IMR-90 (cell line): ENCODE measurements at regions not wholly inside any gene's neighbourhood (a gene's known extent, or its start where the extent isn't known, plus 50 kb on each side); places are given as distances from the start of the nearest gene placed in this dataset.

Source experiments
- ATAC-seq: fragments of 200-7000 bp; cut with Tn5 transposase; 2 replicates; pipeline ENCODE4 v1.9.1; 2020; ENCODE audit warnings: low read depth, mild to moderate bottlenecking, moderate library complexity
- BruUV-seq: library from RNA; stranded (reverse); fragments of 400-500 nt; replicated peaks from 2 replicates; lab custom pipeline; 2021; lab: Mats Ljungman, UMichigan
- CTCF ChIA-PET: fragments of 300-600 bp; formaldehyde crosslinking; extraction: SDS; loops from one replicate; lab custom pipeline; 2021; ENCODE audit warnings: antibody characterized with exemption; lab: Yijun Ruan, JAX
- POLR2A ChIA-PET: fragments of 300-600 bp; sonication (Branson Sonifier 250); formaldehyde crosslinking; loops from one replicate; lab custom pipeline; 2022; ENCODE audit warnings: antibody characterized with exemption; ENCODE audit not compliant: unreplicated experiment; lab: Charles Lee
- DNase-seq: peaks from one replicate; pipeline ENCODE4 v3.0.0; 2013
- H2AFZ ChIP-seq: replicated peaks from 2 replicates; pipeline ENCODE3; 2013; ENCODE audit warnings: low read length, mild to moderate bottlenecking; ENCODE audit not compliant: poor library complexity
- H2AK5ac ChIP-seq: 2 replicates; pipeline ENCODE4 v1.6.1; 2013; ENCODE audit warnings: low read depth, low read length, inconsistent platforms
- H2AK9ac ChIP-seq: replicated peaks from 2 replicates; pipeline ENCODE3; 2013; ENCODE audit warnings: mild to moderate bottlenecking, low read depth, low read length, moderate library complexity; ENCODE audit not compliant: poor library complexity
- H2BK120ac ChIP-seq: 2 replicates; pipeline ENCODE4 v1.6.1; 2013; ENCODE audit warnings: low read depth, low read length, inconsistent platforms
- H2BK15ac ChIP-seq: 3 replicates; pipeline ENCODE4 v1.6.1; 2013; ENCODE audit warnings: low read depth, low read length, inconsistent platforms
- H2BK20ac ChIP-seq: 2 replicates; pipeline ENCODE4 v1.6.1; 2013; ENCODE audit warnings: low read depth, mild to moderate bottlenecking, inconsistent platforms, low read length, moderate library complexity
- H2BK5ac ChIP-seq: 2 replicates; pipeline ENCODE4 v1.6.1; 2013; ENCODE audit warnings: mild to moderate bottlenecking, low read depth, low read length, inconsistent platforms; ENCODE audit not compliant: poor library complexity, severe bottlenecking
- H3K14ac ChIP-seq: replicated peaks from 2 replicates; pipeline ENCODE4 v1.6.1; 2013; ENCODE audit warnings: low read depth, low read length, inconsistent platforms
- H3K18ac ChIP-seq: 2 replicates; pipeline ENCODE4 v1.6.1; 2013; ENCODE audit warnings: low read depth, low read length, control low read depth
- H3K23ac ChIP-seq: 2 replicates; pipeline ENCODE4 v1.6.1; 2013; ENCODE audit warnings: low read depth, low read length, inconsistent platforms
- H3K27ac ChIP-seq: 2 replicates; pipeline ENCODE4 v1.5.1; 2013; ENCODE audit warnings: mild to moderate bottlenecking, control low read depth, low read length; ENCODE audit not compliant: insufficient read depth
- H3K27me3 ChIP-seq: 2 replicates; pipeline ENCODE4 v1.6.1; 2013; ENCODE audit warnings: low read length; ENCODE audit not compliant: control insufficient read depth, insufficient read depth
- H3K36me3 ChIP-seq: 2 replicates; pipeline ENCODE4 v1.6.1; 2013; ENCODE audit warnings: low read length, mixed read lengths; ENCODE audit not compliant: control insufficient read depth, insufficient read depth
- H3K4ac ChIP-seq: 2 replicates; pipeline ENCODE4 v1.6.1; 2013; ENCODE audit warnings: low read depth, low read length, inconsistent platforms
- H3K4me1 ChIP-seq: 2 replicates; pipeline ENCODE4 v1.6.1; 2013; ENCODE audit warnings: low read length, mixed read lengths; ENCODE audit not compliant: control insufficient read depth, insufficient read depth
- H3K4me2 ChIP-seq: 2 replicates; pipeline ENCODE4 v1.6.1; 2013; ENCODE audit warnings: low read depth, mild to moderate bottlenecking, control low read depth, low read length, moderate library complexity
- H3K4me3 ChIP-seq: 2 replicates; pipeline ENCODE4 v1.5.1; 2013; ENCODE audit warnings: low read depth, mild to moderate bottlenecking, control low read depth, low read length, moderate library complexity; ENCODE audit not compliant: insufficient read depth
- H3K56ac ChIP-seq: 2 replicates; pipeline ENCODE4 v1.6.1; 2013; ENCODE audit warnings: low read length, inconsistent platforms; ENCODE audit not compliant: insufficient read depth; ENCODE audit errors: extremely low read depth
- H3K79me1 ChIP-seq, 2 experiments: 2 replicates each; pipeline ENCODE4 v1.6.1; 2013; ENCODE audit warnings: low read length in 2 of 2, inconsistent platforms in 1 of 2, low read depth in 1 of 2
- H3K9ac ChIP-seq: 2 replicates; pipeline ENCODE4 v1.6.1; 2013; ENCODE audit warnings: low read depth, low read length, control low read depth
- H3K9me1 ChIP-seq: 2 replicates; pipeline ENCODE4 v1.6.1; 2013; ENCODE audit warnings: low read length, inconsistent platforms; ENCODE audit not compliant: insufficient read depth
- H3K9me3 ChIP-seq: 2 replicates; pipeline ENCODE4 v1.6.1; 2013; ENCODE audit warnings: low read length; ENCODE audit not compliant: control insufficient read depth, insufficient read depth
- H4K20me1 ChIP-seq: 2 replicates; pipeline ENCODE4 v1.6.1; 2013; ENCODE audit warnings: low read length, inconsistent platforms; ENCODE audit not compliant: insufficient read depth
- H4K5ac ChIP-seq: 2 replicates; pipeline ENCODE4 v1.6.1; 2013; ENCODE audit warnings: mild to moderate bottlenecking, low read depth, low read length, control low read depth
- H4K8ac ChIP-seq, 2 experiments: 2 replicates each; pipeline ENCODE4 v1.6.1; 2013; ENCODE audit warnings: low read depth in 2 of 2, low read length in 2 of 2, control low read depth in 1 of 2, inconsistent platforms in 1 of 2
- H4K91ac ChIP-seq: 2 replicates; pipeline ENCODE4 v1.6.1; 2013; ENCODE audit warnings: low read depth, low read length, inconsistent platforms; ENCODE audit not compliant: insufficient read depth
- BHLHE40 ChIP-seq: fragments of 150-350 bp; IDR thresholded peaks from 2 replicates; pipeline ENCODE4 v1.6.1; 2016; ENCODE audit warnings: mild to moderate bottlenecking, low read depth, low read length
- CEBPB ChIP-seq: IDR thresholded peaks from 2 replicates; pipeline ENCODE4 v1.6.1; 2012; ENCODE audit warnings: low read depth, low read length, improper control_type of control experiment
- MAFK ChIP-seq: IDR thresholded peaks from 2 replicates; pipeline ENCODE4 v1.6.1; 2012; ENCODE audit warnings: low read depth, low read length, improper control_type of control experiment
- NFE2L2 ChIP-seq: fragments of 150-350 bp; IDR thresholded peaks from 2 replicates; pipeline ENCODE4 v1.6.1; 2016; ENCODE audit warnings: low read depth, mild to moderate bottlenecking, low read length
- RAD21 ChIP-seq: IDR thresholded peaks from 2 replicates; pipeline ENCODE4 v1.6.1; 2012; ENCODE audit warnings: low read length, improper control_type of control experiment
- RFX5 ChIP-seq: IDR thresholded peaks from 2 replicates; pipeline ENCODE4 v1.8.0; 2012; ENCODE audit warnings: low read depth, mild to moderate bottlenecking, low read length, moderate library complexity
- WGBS, 2 experiments: methylation state at CpG; one replicate each; pipeline versions ENCODE4 v1.1.5 to v1.1.7; 2013; ENCODE audit warnings: missing lambda C conversion rate in 2 of 2; ENCODE audit not compliant: insufficient read length in 1 of 2; ENCODE audit errors: extremely low coverage in 2 of 2; 5-methylcytosine and 5-hydroxymethylcytosine counted together
- dilution Hi-C: fragments of 300-500 bp; cut with HindIII; formaldehyde crosslinking; loops from one replicate; pipeline ENCODE4 v1.14.3; 2018; ENCODE audit warnings: low sequenced_read_pairs; ENCODE audit not compliant: unreplicated experiment
- in situ Hi-C: fragments of 300-500 bp; cut with MboI; formaldehyde crosslinking; loops from 3 replicates; pipeline ENCODE4 v1.14.3; 2019; ENCODE audit warnings: low sequenced_read_pairs, inconsistent platforms, mixed read lengths
- intact Hi-C: fragments of 100-400 bp; cut with micrococcal nuclease; formaldehyde crosslinking; loops from 2 replicates; pipeline ENCODE4 v1.10.0; 2022
- TF ChIP-seq, protein P1 (sequence below): conservative IDR thresholded peaks from 2 replicates; pipeline ENCODE4 v1.5.1; 2012; ENCODE audit warnings: mild to moderate bottlenecking, low read depth, low read length, improper control_type of control experiment

DNA sequence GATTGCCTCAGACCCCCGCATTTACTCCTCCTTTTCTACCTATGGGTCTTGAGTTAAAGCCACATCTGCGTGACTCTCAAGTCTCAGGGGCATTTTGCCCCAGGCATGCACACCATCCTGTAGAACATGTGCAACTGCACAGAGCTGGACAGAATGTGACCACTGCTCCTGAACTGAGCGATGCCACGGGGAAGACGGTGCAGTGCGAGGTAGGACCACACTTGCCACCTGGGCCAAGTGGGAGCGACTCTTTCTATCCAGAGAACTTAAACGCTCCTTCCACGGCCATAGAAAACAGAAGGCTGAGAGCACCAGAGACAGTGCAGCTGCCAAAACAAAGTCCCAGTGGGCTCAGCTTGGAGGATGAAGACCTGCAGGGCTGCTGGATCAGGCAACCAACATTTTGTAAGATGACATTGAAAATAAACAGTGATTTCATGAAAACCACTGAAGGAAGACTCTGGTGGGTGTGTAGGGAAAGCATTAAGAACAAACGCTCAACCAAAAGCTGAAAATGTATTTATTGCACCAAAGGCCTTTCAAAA is 149.0 kb upstream of the HDAC4 start:
- H3K14ac ChIP-seq, result no peak overlapping the region
- H4K8ac ChIP-seq, result no peak overlapping the region
- no peak overlapping the region for H3K4me3 ChIP-seq
- no peak overlapping the region for H2AK9ac ChIP-seq
- peaks cover 16% of the 10 kb centered on the region for H3K9me3 ChIP-seq
- H3K9ac ChIP-seq, result no peak overlapping the region
- DNase-seq, result no peak
- CTCF ChIA-PET, result no interaction called here
- H3K27me3 ChIP-seq, result no peaks in the 10 kb centered on the region
- H3K56ac ChIP-seq, result no peak overlapping the region
- no peak for ATAC-seq
- intact Hi-C loops (no loop called here), in situ Hi-C loops (no loop called here), dilution Hi-C loops (no loop called here)
- H3K36me3 ChIP-seq, result no peaks in the 10 kb centered on the region
- no peaks in the 10 kb centered on the region for H3K9me1 ChIP-seq
- POLR2A ChIA-PET, result no interaction called here
- H2BK15ac ChIP-seq, result no peak overlapping the region
- H2BK20ac ChIP-seq, result no peak overlapping the region
- no TSS peak for BruUV-seq
- H2AK5ac ChIP-seq, result no peak overlapping the region
- H3K18ac ChIP-seq, result no peak overlapping the region
- H4K5ac ChIP-seq, result no peak overlapping the region
- no peaks in the 10 kb centered on the region for H3K4me1 ChIP-seq
- no peaks in the 10 kb centered on the region for H4K20me1 ChIP-seq
- no peak for TF ChIP-seq RAD21
- TF ChIP-seq BHLHE40, result no peak
- TF ChIP-seq NFE2L2, result no peak
- TF ChIP-seq CEBPB, result no peak
- no peak for TF ChIP-seq RFX5
- TF ChIP-seq, protein P1, sequence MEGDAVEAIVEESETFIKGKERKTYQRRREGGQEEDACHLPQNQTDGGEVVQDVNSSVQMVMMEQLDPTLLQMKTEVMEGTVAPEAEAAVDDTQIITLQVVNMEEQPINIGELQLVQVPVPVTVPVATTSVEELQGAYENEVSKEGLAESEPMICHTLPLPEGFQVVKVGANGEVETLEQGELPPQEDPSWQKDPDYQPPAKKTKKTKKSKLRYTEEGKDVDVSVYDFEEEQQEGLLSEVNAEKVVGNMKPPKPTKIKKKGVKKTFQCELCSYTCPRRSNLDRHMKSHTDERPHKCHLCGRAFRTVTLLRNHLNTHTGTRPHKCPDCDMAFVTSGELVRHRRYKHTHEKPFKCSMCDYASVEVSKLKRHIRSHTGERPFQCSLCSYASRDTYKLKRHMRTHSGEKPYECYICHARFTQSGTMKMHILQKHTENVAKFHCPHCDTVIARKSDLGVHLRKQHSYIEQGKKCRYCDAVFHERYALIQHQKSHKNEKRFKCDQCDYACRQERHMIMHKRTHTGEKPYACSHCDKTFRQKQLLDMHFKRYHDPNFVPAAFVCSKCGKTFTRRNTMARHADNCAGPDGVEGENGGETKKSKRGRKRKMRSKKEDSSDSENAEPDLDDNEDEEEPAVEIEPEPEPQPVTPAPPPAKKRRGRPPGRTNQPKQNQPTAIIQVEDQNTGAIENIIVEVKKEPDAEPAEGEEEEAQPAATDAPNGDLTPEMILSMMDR, result no peak
- TF ChIP-seq MAFK, result no peak
- H2AFZ ChIP-seq, result no peak overlapping the region
- no peaks in the 10 kb centered on the region for H3K79me1 ChIP-seq
- H3K4me2 ChIP-seq, result no peak overlapping the region
- 68% methylated on average over 4 of the region's 10 CpGs; no CpG with 5 or more reads in 1 of the 2 experiments for WGBS, 2 experiments
- no peak overlapping the region for H4K91ac ChIP-seq
- H3K27ac ChIP-seq, result no peak overlapping the region
- H2BK120ac ChIP-seq, result no peak overlapping the region
- no peak overlapping the region for H3K23ac ChIP-seq
- no peak overlapping the region for H2BK5ac ChIP-seq
- no peak overlapping the region for H3K4ac ChIP-seq
